Prostate gland (tissue), 1 donor: ENCODE measurements at regions not wholly inside any gene's neighbourhood (a gene's known extent, or its start where the extent isn't known, plus 50 kb on each side); places are given as distances from the start of the nearest gene placed in this dataset.

ENCODE experiments used
- POLR2A ChIP-seq: fragments of 450-650 bp; IDR thresholded peaks from one replicate; pipeline ENCODE4 v1.6.1; 2016; ENCODE audit warnings: antibody characterized with exemption, mild to moderate bottlenecking
- POLR2AphosphoS5 ChIP-seq: sonication (generic); formaldehyde crosslinking; IDR thresholded peaks from one replicate; pipeline ENCODE4 v1.6.1; 2017; ENCODE audit warnings: antibody characterized with exemption

GRCh38 chr10:118922972-118923371 is 106.5 kb upstream of the NANOS1 start:
- no peak for TF ChIP-seq POLR2A
- no peak for TF ChIP-seq POLR2AphosphoS5
